ENCODE measurements at regions not wholly inside any gene's neighbourhood (a gene's known extent, or its start where the extent isn't known, plus 50 kb on each side); places are given as distances from the start of the nearest gene placed in this dataset.

DNA sequence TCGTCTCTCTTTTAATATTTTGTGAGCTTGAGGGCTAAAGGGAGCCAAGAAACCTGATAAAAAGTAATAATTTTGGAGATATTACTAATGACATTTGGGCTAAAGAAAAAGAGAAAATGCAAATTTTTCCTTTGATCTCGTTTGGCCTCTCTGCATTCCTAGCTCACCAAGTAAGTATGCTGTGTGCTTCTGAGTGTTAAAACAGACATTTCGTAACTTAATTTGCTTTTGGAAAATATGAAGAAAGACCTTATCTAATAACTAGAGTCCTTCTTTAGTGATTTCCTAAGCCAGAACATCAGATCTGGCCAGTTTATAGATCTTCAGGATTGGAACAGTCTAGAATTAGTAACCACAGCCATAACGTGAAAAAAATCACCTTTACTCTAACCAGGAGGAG lies 872.9 kb upstream of the SLC35B3 start:
- peaks cover 2 to 3% of the 10 kb centered on the region in 2 donors for H3K9me3 Mint-ChIP-seq
- no peaks in the 10 kb centered on the region for H3K36me3 Mint-ChIP-seq
- intact Hi-C loops (cut with micrococcal nuclease): no loop called here

DNA sequence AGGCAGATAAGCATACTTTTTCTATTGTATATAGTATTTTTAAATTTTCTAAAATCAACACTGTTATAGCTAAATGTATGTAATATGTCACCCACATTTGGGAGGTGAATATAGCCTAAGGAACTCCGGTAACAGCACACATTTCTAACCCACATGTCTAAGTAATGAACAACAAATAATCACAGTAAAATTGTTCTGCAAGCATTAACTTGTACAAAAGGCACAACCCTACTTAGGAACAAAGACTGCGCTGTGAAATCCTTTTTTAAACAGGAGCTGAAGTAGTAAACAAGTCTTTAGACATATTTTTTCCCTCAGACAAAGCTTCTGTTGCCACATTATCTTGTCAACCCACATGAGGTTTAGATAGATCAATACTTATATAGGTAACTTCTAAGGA lies 872.4 kb upstream of the SLC35B3 start:
- Histone ChIP-seq H3K9me3 (ENCODE audit: control insufficient read depth, insufficient read depth, low read length) (peaks cover 4% of the 10 kb centered on the region), H3K4me1 (ENCODE audit: control insufficient read depth, insufficient read depth, low read length) (no peaks in the 10 kb centered on the region), H3K36me3 (ENCODE audit: control insufficient read depth, insufficient read depth, low read length) (no peaks in the 10 kb centered on the region), H3K27me3 (ENCODE audit: control insufficient read depth, insufficient read depth, low read length) (no peaks in the 10 kb centered on the region), H3K4me3 (ENCODE audit: low read length) (no peak overlapping the region), H3K27ac (ENCODE audit: low read length) (no peak overlapping the region)
- TF ChIP-seq, protein P1, sequence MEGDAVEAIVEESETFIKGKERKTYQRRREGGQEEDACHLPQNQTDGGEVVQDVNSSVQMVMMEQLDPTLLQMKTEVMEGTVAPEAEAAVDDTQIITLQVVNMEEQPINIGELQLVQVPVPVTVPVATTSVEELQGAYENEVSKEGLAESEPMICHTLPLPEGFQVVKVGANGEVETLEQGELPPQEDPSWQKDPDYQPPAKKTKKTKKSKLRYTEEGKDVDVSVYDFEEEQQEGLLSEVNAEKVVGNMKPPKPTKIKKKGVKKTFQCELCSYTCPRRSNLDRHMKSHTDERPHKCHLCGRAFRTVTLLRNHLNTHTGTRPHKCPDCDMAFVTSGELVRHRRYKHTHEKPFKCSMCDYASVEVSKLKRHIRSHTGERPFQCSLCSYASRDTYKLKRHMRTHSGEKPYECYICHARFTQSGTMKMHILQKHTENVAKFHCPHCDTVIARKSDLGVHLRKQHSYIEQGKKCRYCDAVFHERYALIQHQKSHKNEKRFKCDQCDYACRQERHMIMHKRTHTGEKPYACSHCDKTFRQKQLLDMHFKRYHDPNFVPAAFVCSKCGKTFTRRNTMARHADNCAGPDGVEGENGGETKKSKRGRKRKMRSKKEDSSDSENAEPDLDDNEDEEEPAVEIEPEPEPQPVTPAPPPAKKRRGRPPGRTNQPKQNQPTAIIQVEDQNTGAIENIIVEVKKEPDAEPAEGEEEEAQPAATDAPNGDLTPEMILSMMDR (IDR thresholded peaks at IDR 0.05): no peak
- no peaks in the 10 kb centered on the region for H3K36me3 Mint-ChIP-seq
- no peak overlapping the region for H3K27ac Mint-ChIP-seq
- WGBS (ENCODE audit: insufficient coverage): 89% methylated on average over 1 of the region's 2 CpGs
- H3K9me3 Mint-ChIP-seq: peaks cover 0 to 2% of the 10 kb centered on the region in 2 donors
- DNase-seq (no peak), ATAC-seq (no peak)
- no peaks in the 10 kb centered on the region for H3K27me3 Mint-ChIP-seq (ENCODE audit: low read depth in 2 of 2)
- H3K4me3 Mint-ChIP-seq: no peak overlapping the region
- intact Hi-C loops (cut with micrococcal nuclease): no loop called here
- no peaks in the 10 kb centered on the region for H3K4me1 Mint-ChIP-seq

More for the DNA sequence above, 872.9 kb upstream of the SLC35B3 start:
- TF ChIP-seq, protein P1 (IDR thresholded peaks at IDR 0.05): no peak
- peaks cover 4% of the 10 kb centered on the region for H3K9me3 ChIP-seq (ENCODE audit: control insufficient read depth, insufficient read depth, low read length)
- no peaks in the 10 kb centered on the region for H3K4me1 Mint-ChIP-seq
- ATAC-seq (no peak), DNase-seq (no peak)
- H3K27ac Mint-ChIP-seq: no peak overlapping the region
- no peaks in the 10 kb centered on the region for H3K27me3 ChIP-seq (ENCODE audit: control insufficient read depth, insufficient read depth, low read length)
- no peak overlapping the region for H3K27ac ChIP-seq (ENCODE audit: low read length)
- H3K4me3 ChIP-seq (ENCODE audit: low read length): no peak overlapping the region
- WGBS (ENCODE audit: insufficient coverage): 64% methylated on average over 4 of the region's 4 CpGs
- no peaks in the 10 kb centered on the region for H3K4me1 ChIP-seq (ENCODE audit: control insufficient read depth, insufficient read depth, low read length)
- no peaks in the 10 kb centered on the region for H3K27me3 Mint-ChIP-seq (ENCODE audit: low read depth in 2 of 2)
- no peaks in the 10 kb centered on the region for H3K36me3 ChIP-seq (ENCODE audit: control insufficient read depth, insufficient read depth, low read length)
- no peak overlapping the region for H3K4me3 Mint-ChIP-seq

DNA sequence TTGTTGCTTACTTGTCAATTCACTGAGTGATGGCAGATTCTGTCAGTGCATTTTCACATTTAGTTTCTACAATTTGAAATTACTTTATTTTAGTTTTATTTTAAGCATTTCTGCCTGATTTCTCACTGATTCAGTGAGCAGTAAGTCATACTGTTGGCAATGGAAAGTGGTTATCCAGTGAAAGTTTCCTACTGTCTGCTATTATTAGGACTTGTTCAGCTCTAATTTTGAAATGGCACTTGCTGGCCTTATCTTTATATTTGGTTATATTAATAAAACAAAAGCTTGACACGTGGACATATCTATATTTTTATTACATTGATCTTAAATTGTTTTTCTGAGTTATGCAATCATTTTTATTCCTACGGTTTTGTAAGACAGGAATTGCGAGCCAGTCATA lies 871.8 kb upstream of the SLC35B3 start:
- Histone ChIP-seq H3K27ac (ENCODE audit: low read length) (no peak overlapping the region), H3K27me3 (ENCODE audit: control insufficient read depth, insufficient read depth, low read length) (no peaks in the 10 kb centered on the region), H3K9me3 (ENCODE audit: control insufficient read depth, insufficient read depth, low read length) (peaks cover 4% of the 10 kb centered on the region), H3K4me1 (ENCODE audit: control insufficient read depth, insufficient read depth, low read length) (no peaks in the 10 kb centered on the region), H3K4me3 (ENCODE audit: low read length) (no peak overlapping the region), H3K36me3 (ENCODE audit: control insufficient read depth, insufficient read depth, low read length) (no peaks in the 10 kb centered on the region)
- Mint-ChIP-seq H3K36me3 (no peaks in the 10 kb centered on the region), H3K9me3 (peaks cover 0 to 2% of the 10 kb centered on the region in 2 donors), H3K4me1 (no peaks in the 10 kb centered on the region), H3K4me3 (no peak overlapping the region), H3K27ac (no peak overlapping the region), H3K27me3 (ENCODE audit: low read depth in 2 of 2) (no peaks in the 10 kb centered on the region)
- no CpG with 5 or more reads among the region's 3 CpGs for WGBS (ENCODE audit: insufficient coverage)
- ATAC-seq (no peak), DNase-seq (no peak)
- intact Hi-C loops (cut with micrococcal nuclease): no loop called here
- TF ChIP-seq, protein P1 (IDR thresholded peaks at IDR 0.05): no peak

DNA sequence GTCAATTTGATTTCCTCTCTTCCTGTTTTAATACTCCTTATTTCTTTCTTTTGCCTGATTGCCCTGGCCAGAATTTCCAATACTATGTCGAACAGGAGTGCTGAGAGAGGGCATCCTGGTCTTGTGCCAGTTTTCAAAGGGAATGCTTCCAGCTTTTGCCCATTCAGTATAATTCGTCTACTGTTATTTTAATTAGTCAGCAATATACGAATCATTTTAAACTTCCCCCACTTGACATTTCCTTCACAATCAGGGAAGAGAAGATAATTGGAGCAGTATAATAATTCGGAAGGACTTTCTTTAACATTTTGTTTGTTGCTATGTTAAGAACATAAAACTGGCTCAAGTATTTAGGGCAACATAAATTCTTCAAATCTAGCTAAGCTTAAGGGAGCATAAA lies 860.3 kb upstream of the SLC35B3 start:
- Histone ChIP-seq H3K4me1 (ENCODE audit: control insufficient read depth, insufficient read depth, low read length) (no peaks in the 10 kb centered on the region), H3K9me3 (ENCODE audit: control insufficient read depth, insufficient read depth, low read length) (no peaks in the 10 kb centered on the region), H3K36me3 (ENCODE audit: control insufficient read depth, insufficient read depth, low read length) (no peaks in the 10 kb centered on the region), H3K27me3 (ENCODE audit: control insufficient read depth, insufficient read depth, low read length) (no peaks in the 10 kb centered on the region), H3K4me3 (ENCODE audit: low read length) (no peak overlapping the region), H3K27ac (ENCODE audit: low read length) (no peak overlapping the region)
- intact Hi-C loops (cut with micrococcal nuclease): no loop called here
- Mint-ChIP-seq H3K27me3 (ENCODE audit: low read depth in 2 of 2) (no peaks in the 10 kb centered on the region), H3K4me3 (no peak overlapping the region), H3K9me3 (peaks cover 10 to 13% of the 10 kb centered on the region in 2 donors), H3K4me1 (no peaks in the 10 kb centered on the region), H3K27ac (no peak overlapping the region), H3K36me3 (no peaks in the 10 kb centered on the region)
- TF ChIP-seq, protein P1 (IDR thresholded peaks at IDR 0.05): no peak
- WGBS (ENCODE audit: insufficient coverage): 87% methylated on average over 1 of the region's 4 CpGs
- ATAC-seq (no peak), DNase-seq (no peak)

Data from natural killer cell (primary cell).